Posterior vena cava (tissue), 2 donors: ENCODE measurements at regions not wholly inside any gene's neighbourhood (a gene's known extent, or its start where the extent isn't known, plus 50 kb on each side); places are given as distances from the start of the nearest gene placed in this dataset.

ENCODE experiments used
- DNase-seq: peaks from one replicate; pipeline ENCODE4 v3.0.0-alpha.2; 2020; ENCODE audit warnings: low spot score
- intact Hi-C, 2 donors: fragments of 100-400 bp; cut with DNase I; formaldehyde crosslinking; loops; one replicate each; pipeline versions ENCODE4 v1.14.1 to v1.14.2; 2022 to 2023
- donor health status: DM: yes; HTN: yes; CAD: no.
- donor health status: DM: yes; HTN: yes; CAD: no.

DNA sequence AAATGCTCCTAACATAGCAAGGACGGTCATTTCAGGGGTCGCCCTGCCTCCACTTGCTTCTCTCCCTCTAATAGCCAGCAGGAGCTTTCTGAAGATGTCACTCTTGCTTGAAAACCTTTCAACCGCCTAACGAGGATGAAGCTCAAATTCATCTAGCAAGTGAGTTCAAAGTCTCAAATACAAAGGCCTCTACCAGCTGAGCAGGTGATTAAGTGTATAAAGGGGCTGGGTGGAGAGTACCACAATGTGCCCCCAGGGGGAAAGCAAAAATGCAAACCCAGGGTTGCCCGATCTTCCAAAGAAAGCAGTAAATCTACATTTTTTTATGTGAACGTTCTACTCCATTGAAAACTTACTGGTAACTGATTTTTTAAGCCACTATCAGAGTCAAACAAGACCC, 50.4 kb upstream of the GRIP2 start:
- DNase-seq = no peak
- intact Hi-C loops = no loop called here

DNA sequence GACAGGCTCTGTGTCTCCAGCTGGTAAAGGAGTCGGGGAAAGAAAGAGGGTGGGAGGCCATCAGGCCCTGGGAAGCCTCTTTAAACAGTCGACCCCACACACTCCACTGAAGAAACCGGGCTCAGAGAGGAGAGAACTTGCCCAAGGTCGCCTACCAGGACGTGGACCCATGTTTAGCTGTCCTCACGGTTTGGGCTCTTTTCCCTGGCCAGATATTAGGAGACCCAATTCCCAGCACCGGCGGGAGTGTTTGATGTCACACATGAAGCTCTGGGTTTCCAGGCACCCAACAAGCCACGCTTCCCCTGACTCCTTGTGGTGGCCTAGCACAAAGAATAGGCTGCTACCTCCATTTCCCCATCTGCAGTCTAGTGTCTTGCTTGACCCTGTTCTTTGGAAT, 52.2 kb upstream of the GRIP2 start:
- DNase-seq = peak; percentile 59

DNA sequence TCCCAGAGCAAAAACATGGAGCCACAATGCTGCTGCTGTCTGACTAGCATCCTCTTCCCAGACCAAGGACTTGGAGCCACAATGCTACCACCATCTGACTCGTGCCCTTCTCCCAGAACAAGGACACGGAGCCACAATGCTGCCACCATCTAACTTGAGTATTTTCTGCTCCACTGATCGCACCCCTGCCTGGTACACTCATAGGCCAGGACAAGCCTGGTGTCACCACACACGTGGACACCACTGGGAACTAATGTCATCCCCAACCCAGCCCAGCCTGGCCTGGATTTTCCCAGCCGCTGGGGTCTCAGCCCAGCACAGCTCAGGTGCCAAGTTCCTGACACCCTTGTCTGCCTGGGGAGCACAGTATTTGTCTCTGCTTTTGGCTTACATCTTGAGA, 52.7 kb upstream of the GRIP2 start:
- peak; percentile 52 for DNase-seq
- intact Hi-C loops = no loop called here

More for the DNA sequence above, 52.2 kb upstream of the GRIP2 start:
- intact Hi-C loops = no loop called here

DNA sequence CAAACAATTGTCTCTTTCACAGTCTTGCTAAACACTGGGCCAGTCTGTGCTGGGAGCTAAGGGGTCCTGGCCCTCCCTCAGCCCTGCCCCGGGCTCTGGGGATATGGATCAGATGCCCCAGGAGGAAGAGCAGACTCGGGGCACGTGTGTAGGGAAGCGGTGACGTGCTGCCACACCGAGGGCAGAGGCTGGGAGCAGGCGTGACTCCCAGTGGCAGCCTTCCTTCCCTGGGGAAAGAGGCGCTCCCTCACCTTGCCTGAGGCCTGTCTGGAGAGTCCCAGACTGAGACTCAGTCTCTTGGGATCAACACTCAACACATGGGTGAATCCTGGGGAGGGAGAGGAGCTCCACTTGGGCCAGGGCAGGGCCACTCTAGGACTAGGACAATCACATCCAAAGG, 54.1 kb upstream of the GRIP2 start:
- peak; percentile 49 for DNase-seq
- intact Hi-C loops = no loop called here

DNA sequence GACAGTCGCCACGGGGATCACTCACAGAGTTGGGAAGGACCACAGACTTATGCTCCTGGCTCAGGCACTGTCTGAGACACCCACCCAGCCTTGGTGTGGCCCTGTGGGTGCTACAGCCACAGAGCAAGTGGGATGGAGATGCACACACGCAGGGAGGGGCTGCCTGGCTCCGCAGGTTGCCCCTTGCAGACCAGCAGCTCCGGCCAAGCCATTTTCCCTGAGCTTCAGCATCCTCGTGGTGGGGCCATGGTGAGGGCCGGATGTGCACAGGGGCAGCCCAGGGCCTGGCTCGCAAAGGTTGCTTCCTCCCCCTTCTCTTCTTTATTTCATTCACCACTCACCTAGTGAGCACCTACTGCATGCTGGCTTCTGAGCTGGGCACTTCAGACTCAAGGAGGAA, 55.4 kb upstream of the GRIP2 start:
- intact Hi-C loops = no loop called here
- DNase-seq = peak; percentile 49

DNA sequence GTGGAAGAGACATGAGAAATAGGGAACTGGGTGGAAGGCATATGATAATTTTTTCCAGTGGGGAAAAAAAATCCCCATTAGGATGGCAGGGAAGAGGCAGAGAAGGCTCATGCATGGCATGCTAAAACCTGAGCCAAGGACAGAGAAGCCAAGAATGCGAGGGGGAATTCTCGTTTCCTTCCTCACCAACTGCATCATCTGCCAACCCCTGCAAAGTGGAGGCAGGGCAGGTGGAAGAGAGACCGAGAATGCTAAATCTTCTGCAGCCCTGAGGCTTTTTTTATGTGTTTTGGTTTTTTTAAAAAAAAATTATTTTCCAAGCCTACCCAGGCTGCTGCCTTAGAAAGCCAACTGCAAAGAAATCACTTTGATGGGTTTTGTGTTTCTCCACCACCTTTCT, 54.3 kb upstream of the CCDC174 start:
- no peak for DNase-seq
- intact Hi-C loops = no loop called here

DNA sequence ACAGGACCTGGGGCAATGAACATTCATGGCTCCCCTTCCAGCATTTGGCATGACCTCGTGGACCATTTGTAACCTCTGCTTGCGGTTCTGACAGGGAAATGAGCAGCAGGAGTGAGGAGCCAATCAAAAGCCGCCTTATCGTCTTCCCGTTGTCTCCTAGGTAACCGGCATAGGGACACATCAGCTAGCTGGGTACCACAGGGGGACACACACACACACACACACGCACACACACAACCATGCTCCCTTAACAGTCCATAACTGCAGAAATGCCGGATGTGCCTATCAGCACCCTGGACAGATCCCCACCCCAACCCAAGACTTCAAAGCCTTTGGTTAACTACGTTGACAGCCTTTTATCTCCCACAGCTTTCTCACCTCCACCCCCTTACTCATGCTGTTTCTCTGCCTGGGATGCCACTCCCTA, 53.4 kb upstream of the CCDC174 start:
- intact Hi-C loops = no loop called here
- peak; percentile 34 for DNase-seq

DNA sequence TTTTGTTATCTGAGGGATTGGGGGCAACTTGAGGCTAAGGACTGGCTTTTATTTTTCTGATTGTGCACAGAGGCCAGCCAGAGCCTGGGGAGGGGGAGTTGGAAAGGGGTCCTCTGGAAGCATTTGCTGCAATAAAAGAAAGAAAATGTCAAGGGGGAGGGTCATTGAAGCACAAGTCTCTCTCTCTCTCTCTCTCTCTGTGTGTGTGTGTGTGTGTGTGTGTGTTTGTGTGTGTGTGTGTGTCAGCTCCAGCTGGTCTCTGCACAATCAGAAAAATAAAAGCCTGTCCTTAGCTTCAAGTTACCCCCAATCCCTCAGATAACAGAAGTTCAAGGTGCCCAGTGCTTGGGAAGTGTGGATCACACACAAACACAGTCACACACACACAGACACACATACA, 52.1 kb upstream of the CCDC174 start:
- intact Hi-C loops = no loop called here
- no peak for DNase-seq

DNA sequence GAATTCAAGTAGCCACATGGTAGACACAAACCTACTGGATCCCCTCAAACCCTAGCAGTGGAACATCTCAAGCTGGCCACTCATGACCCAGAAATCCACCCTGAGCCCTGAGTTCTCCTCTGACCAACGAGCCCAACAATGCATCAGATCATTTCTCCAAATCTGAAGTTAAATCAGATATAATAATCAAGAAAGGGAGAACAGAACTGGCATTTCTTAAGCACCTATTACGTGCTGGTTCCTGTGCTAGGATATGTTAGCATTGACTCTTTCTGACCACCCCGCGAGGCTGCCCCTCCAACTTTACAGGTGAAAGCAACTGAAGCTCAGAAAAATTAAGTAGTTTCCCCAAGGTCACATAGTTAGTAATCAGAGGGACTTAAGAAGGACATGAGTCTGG, 51.5 kb upstream of the CCDC174 start:
- peak; percentile 30 for DNase-seq
- intact Hi-C loops = no loop called here

DNA sequence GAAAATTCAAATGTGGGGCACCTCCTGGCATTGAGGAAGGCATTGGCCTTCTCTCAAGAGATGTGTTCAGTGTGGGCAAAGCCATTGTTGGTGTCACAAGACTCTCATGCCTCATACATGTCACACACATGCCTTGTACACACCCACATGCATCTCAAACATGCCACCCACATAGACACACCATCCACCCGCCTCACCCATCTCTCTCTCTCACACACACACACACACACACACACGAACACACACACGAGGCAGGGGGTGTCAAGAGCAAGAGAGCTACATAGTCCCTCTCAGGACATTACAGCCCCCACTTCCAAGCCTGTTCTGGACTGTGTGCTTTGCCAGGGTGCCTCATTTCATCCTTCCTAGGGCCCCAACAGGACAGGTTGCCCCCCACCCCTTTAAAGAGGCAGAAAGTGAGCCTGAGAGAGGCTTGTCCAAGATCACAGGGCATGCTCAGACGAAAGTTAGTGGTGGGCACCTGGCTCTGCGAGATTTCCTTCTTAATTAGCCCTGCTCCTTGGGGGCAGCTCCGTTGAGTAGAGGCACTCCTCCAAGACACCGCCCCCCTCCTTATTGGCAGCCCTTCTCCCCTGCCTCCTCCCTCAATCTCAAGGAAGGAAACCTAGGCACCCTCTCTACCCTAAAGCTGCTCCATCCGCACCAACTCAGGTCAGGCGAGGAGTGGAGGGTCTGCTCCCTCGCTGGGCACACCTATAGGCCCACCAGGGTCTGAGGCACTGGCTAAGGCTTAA, 50.5 kb upstream of the CCDC174 start:
- no peak for DNase-seq
- intact Hi-C loops = no loop called here

DNA sequence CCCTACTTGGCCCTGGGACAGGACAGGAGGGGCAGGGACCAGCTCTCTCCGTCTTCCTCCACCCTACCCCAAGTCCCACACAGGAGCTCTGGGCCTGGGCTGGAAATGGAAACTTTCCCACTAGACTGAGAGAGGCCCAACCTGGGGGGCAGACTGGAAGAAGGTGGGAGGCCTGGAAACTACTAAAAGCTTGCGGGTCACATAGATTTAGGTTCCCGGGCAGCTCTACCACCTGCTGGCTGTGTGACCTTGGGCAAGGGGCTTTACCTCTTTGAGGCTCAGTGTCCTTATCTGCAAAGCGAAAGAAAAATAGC, 49.9 kb upstream of the CCDC174 start:
- intact Hi-C loops = no loop called here

More for the DNA sequence above, 49.9 kb upstream of the CCDC174 start:
- DNase-seq = no peak
